ENCODE measurements at regions not wholly inside any gene's neighbourhood (a gene's known extent, or its start where the extent isn't known, plus 50 kb on each side); places are given as distances from the start of the nearest gene placed in this dataset.
"Not testable (repeated sequence)": the region's sequence is repeated elsewhere in the genome, so short reads cannot be mapped to it uniquely, and the experiment has no call there.

DNA sequence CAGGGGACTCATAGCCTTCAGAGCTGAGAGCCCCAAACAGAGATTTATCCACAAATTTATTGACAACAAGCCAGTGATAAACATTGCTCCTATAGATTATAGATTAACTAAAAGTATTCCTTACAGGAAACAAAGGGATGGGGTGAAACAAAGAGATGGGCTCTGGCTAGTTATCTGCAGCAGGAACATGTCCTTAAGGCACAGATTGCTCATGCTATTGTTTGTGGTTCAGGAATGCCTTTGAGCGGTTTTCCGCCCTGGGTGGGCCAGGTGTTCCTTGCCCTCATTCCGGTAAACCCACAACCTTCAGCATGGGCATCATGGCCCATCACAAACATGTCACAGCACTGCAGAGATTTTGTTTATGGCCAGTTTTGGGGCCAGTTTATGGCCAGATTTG, 73.0 kb upstream of the SGCE start:
- H3K27ac ChIP-seq (ENCODE audit: low read depth, low read length); H3K14ac ChIP-seq (ENCODE audit: insufficient read length); CTCF ChIA-PET (ENCODE audit: partially characterized antibody); FAIRE-seq; DNase-seq (ENCODE audit: low read depth in 1 of 2, low spot score in 2 of 2); H3K4me3 ChIP-seq (ENCODE audit: extremely low read depth in 1 of 4, insufficient read depth in 2 of 4, low read depth in 3 of 4, low read length in 4 of 4); H3K4me2 ChIP-seq (ENCODE audit: insufficient read depth in 1 of 2, low read depth in 2 of 2, low read length in 2 of 2); H4K5ac ChIP-seq (ENCODE audit: insufficient read length, low read depth, low read length); H3K79me1 ChIP-seq (ENCODE audit: low read depth, low read length); POLR2A ChIA-PET (ENCODE audit: partially characterized antibody); H2BK120ac ChIP-seq (replicated peaks; ENCODE audit: low read depth, low read length); H2BK20ac ChIP-seq (ENCODE audit: low read length); H3K18ac ChIP-seq (ENCODE audit: extremely low read depth, low read length); H3K4ac ChIP-seq (replicated peaks; ENCODE audit: insufficient read length, low read depth, low read length); H4K91ac ChIP-seq (replicated peaks; ENCODE audit: insufficient read length, low read length); H4K20me1 ChIP-seq (replicated peaks in 1 of 2; ENCODE audit: control insufficient read depth in 1 of 2, insufficient read depth in 2 of 2, low read length in 2 of 2); H3K36me3 ChIP-seq (ENCODE audit: control insufficient read depth in 2 of 4, insufficient read depth in 4 of 4, low read length in 3 of 4); H3K27me3 ChIP-seq (replicated peaks in 1 of 4; ENCODE audit: control insufficient read depth in 3 of 4, extremely low read depth in 1 of 4, insufficient read depth in 3 of 4, low read length in 3 of 4); H3K23ac ChIP-seq (ENCODE audit: insufficient read length); H3K9ac ChIP-seq (replicated peaks in 1 of 4; ENCODE audit: extremely low read depth in 1 of 4, low read depth in 3 of 4, low read length in 3 of 4); H3K79me2 ChIP-seq (ENCODE audit: control insufficient read depth in 1 of 2, insufficient read depth in 2 of 2, low read length in 2 of 2); H2BK5ac ChIP-seq (ENCODE audit: low read depth, low read length); H2AK5ac ChIP-seq (ENCODE audit: low read depth, low read length); H2AFZ ChIP-seq (ENCODE audit: low read length); H3K4me1 ChIP-seq (replicated peaks in 1 of 4; ENCODE audit: control insufficient read depth in 3 of 4, insufficient read depth in 4 of 4, low read length in 3 of 4); H2BK12ac ChIP-seq (ENCODE audit: low read depth, low read length); H3K9me3 ChIP-seq (ENCODE audit: insufficient read depth in 2 of 2, low read depth in 1 of 2, low read length in 1 of 2); H3K23me2 ChIP-seq (ENCODE audit: low read depth, low read length); H2BK15ac ChIP-seq (ENCODE audit: low read length); H4K8ac ChIP-seq (ENCODE audit: extremely low read depth, insufficient read depth, low read length); H3K56ac ChIP-seq (replicated peaks; ENCODE audit: insufficient read length, low read depth, low read length): not testable (repeated sequence)
- 84% methylated on average over 3 of the region's 3 CpGs; no CpG with 5 or more reads in 1 of the 2 experiments for WGBS, 2 experiments (ENCODE audit: extremely low coverage in 1 of 2, insufficient coverage in 1 of 2, insufficient read length in 1 of 2, insufficient replicate concordance in 2 of 2, low coverage in 1 of 2, low lambda C conversion rate in 2 of 2, missing lambda C conversion rate in 1 of 2)

Measured in H1 (cell line).